GM21360 (cell line): ENCODE measurements at regions not wholly inside any gene's neighbourhood (a gene's known extent, or its start where the extent isn't known, plus 50 kb on each side); places are given as distances from the start of the nearest gene placed in this dataset.
"Not testable (repeated sequence)": the region's sequence is repeated elsewhere in the genome, so short reads cannot be mapped to it uniquely, and the experiment has no call there.

Experiments
- ATAC-seq: cut with Tn5 transposase; IDR thresholded peaks from one replicate; pipeline ENCODE4 v1.9.1; 2021; ENCODE audit warnings: mild to moderate bottlenecking, moderate library complexity; ENCODE audit not compliant: unreplicated experiment

GRCh38 chr3:18562364-18563154 lies 137.4 kb upstream of the SATB1 start:
- ATAC-seq, result no peak

DNA sequence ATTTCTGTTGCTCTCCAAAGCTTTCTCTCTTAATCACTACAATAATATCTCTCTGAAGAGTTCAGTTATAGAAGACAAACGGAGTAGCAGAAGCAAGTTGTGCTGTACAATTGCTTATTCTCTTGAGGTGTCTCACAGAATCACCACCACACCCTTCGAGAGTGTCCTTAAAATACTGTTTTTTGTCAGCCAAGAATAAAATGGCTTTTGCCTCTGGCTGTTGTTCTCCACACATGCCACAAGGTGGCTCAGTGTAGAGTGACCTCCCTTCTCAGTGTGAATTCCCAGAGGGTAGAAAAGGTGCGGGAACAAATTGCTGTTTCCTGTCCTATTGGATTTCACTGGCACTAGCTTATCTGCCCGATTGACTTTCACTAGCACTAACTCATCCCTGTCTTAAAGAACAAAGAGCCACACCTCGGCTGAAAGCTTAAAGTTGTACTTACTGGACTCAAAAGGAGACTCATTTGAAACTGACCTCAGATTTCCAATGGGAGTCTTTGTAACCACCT lies 134.2 kb upstream of the SATB1 start:
- peak; percentile 44 for ATAC-seq

DNA sequence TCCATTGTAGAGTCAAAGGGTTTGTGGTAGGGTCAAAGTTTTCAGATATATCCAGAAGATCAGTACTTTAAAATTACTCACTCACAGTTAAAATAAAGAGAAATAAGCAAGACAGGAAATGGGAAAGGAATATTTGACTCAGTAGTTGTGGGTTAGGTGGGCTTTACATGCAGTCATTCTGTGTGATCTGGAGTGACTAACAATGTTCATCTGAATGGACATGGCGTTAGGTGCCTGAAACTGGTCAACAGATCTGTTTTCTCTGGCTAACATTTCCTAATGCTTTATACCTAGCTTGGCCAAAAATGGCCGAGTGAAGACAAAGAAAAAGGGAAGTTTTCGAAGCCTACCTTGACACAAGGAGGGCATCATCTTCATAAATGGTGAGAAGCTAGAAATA lies 133.4 kb upstream of the SATB1 start:
- no peak for ATAC-seq

GRCh38 chr3:18557216-18557615 lies 132.1 kb upstream of the SATB1 start:
- no peak for ATAC-seq

- ATAC-seq, result peak; percentile 96
Measured at GRCh38 chr3:18556503-18557135, 131.5 kb upstream of the SATB1 start.

- ATAC-seq, result no peak
Measured at GRCh38 chr3:18556001-18556408, 130.9 kb upstream of the SATB1 start.

GRCh38 chr3:18552579-18553105 lies 127.5 kb upstream of the SATB1 start:
- ATAC-seq, result not testable (repeated sequence)

DNA sequence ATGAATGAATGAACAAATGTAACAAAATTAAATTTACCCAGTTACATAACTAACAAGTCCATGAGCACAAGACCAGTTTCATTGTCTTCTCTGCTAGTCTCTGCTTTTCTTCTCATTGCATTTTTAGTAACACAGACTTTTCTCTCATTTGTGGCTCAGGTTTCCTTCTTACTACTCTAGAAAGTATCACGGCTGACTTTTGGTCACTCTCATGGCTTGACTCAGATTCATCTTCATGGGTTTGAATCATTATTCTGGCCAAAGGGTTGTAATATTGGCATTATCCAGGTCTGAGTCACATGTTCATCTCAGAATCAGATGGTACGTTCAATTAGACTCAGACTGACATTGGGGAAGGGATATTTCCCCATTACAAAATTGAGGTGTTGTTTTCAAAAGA lies 121.5 kb upstream of the SATB1 start:
- ATAC-seq, result no peak

DNA sequence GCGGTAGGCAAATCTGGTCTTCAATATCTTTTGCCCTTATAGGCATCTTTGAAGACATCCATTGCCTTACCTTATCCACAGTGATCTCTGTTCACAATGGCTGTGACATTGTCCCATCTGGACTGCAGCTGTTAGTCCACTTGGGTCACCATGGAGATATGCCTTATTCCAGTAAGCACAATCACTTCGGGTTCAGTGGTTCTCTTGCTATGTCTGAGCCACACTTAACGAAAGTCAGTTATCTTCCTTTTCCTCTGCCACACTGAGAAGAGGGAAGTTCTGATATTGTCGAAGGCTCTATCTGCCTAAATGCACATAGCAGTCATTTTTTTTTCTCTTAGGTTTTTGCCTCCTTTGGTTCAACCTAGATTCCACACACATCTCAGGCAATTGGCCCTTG lies 119.0 kb upstream of the SATB1 start:
- ATAC-seq, result no peak

- no peak for ATAC-seq
Measured at GRCh38 chr3:18538463-18539230, 113.5 kb upstream of the SATB1 start.

DNA sequence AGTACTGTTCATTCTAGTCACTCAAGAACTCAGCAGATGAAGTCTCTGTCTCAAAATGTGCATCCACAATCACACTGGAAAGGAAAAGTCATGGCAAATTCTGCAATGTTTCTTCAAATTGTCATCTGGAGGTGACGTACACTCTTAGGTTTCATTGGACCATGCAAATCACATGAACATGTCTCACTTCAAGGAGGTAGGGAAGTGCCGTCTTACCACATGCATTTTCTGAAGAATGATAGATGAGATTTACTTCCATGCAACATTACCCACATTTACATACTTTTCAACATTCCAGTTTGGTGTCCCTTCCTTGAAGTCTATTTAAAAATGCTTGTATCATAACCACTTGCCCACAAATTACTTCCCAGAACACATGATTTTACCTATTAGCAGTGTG lies 107.9 kb upstream of the SATB1 start:
- no peak for ATAC-seq

DNA sequence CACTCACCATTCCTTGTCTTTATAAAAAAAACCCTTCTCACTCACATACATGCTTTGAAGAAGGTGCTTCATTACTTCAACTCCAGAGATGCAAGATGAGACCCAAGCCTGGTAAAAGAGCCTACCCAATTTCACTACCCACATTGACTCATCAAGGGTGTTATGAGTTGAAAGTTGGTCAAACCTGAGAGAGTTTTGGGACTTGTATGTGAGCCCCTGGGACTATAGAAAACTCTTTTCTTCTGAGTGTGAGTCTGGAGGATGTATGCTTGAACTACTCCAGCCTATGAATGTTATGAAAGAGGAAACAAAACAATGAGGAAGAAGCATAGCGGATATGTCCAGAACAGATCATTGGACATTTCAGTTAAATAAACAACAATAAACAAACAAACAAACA lies 106.5 kb upstream of the SATB1 start:
- ATAC-seq, result peak; percentile 94

DNA sequence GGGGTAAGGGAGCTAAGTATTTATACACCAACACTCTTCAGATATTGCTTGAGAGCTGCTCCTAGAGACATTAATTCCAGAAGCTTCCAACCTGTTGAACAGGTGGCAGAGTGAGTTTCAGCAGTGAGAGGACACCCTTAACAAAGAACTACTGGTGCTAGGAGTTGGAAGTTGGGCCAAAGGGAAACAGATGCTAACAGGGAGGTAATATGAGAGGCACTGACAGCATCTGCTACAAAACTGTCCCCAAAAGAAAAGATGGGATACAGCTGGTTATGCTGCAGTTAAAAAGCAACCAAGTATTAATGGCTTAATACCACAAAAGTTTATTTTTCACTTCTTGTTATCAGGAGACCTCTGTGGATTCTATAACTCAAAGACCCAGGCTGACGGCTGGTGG lies 104.5 kb upstream of the SATB1 start:
- no peak for ATAC-seq

DNA sequence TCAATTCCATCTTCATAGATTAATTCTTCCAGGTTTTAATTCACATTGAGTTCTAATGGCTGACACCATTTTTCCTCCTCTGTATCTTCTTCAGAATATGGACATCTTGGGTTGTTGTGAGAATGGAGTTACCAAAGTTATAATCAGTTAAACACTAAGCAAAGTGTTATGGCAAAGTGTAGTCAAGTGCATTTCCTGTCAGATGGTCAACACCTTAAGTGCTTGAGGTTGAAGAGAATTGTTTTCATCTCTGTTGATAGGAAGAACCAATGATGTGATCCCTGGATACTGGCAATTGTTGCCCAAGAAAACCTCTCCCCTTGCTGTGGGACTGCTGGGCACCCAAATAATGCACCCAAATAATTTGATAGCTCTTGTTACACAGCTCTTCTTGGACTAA lies 102.6 kb upstream of the SATB1 start:
- ATAC-seq, result no peak

- no peak for ATAC-seq
Measured at GRCh38 chr3:18526667-18527066, 101.5 kb upstream of the SATB1 start.

DNA sequence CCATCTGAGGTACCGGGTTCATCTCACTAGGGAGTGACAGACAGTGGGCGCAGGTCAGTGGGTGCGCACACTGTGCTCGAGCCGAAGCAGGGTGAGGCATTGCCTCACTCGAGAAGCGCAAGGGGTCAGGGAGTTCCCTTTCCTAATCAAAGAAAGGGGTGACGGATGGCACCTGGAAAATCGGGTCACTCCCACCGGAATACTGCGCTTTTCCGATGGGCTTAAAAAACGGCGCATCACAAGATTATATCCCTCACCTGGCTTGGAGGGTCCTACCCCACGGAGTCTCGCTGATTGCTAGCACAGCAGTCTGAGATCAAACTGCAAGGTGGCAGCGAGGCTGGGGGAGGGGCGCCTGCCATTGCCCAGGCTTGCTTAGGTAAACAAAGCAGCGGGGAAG lies 91.0 kb upstream of the SATB1 start:
- not testable (repeated sequence) for ATAC-seq

GRCh38 chr3:18513091-18513490 lies 88.0 kb upstream of the SATB1 start:
- ATAC-seq, result no peak

DNA sequence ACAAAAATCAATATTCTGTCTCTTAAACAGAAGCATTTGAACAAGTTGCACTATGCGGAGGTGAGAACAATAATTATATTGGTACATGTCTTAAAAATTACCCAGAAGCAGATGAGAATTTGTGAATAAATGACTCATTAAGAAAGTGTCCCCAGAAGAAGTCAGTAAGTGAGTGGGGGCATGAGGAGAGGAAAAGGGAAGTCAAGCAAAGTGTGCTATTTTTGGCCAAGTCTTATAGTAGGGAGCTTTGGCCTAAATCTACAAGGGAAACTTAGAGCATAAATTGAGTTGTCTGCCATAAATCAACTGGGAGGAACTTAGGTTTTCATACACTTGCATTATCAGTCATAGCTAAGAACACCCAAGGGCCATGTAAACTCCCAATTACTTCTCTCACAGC lies 86.9 kb upstream of the SATB1 start:
- no peak for ATAC-seq

- ATAC-seq, result no peak
Measured at GRCh38 chr3:18510947-18511346, 85.8 kb upstream of the SATB1 start.

- ATAC-seq, result no peak
Measured at GRCh38 chr3:18507333-18507732, 82.2 kb upstream of the SATB1 start.

DNA sequence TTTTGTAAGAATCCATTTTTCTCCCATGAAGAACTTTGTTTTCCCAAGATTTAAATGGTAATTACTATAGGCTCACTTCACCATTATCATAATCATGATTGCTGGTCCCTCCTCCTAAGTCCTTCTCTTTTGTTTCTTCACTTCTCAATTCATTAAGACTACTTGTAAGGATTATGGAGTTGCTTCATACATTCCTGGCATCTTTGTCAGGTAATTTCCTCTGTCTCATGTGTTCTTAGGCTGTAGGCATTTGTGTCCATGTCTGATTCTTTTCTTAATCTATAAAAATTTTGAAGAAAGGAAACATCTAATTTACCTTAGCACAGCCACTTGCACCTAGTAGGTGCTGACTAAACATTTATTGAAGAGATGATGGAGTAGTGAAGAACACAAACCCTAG lies 79.9 kb upstream of the SATB1 start:
- ATAC-seq, result no peak
